Endothelial cell of umbilical vein (primary cell): ENCODE measurements at regions not wholly inside any gene's neighbourhood (a gene's known extent, or its start where the extent isn't known, plus 50 kb on each side); places are given as distances from the start of the nearest gene placed in this dataset.

ENCODE experiments used
- BruUV-seq: library from RNA; stranded (reverse); fragments of 400-500 nt; replicated peaks from 2 replicates; lab custom pipeline; 2021; lab: Mats Ljungman, UMichigan
- CTCF ChIA-PET: fragments of 300-600, 350-600 bp; sonication (Branson Sonifier 250); formaldehyde crosslinking; loops from one replicate; lab custom pipeline; 2021; ENCODE audit warnings: antibody characterized with exemption, inconsistent platforms; lab: Charles Lee
- POLR2A ChIA-PET: fragments of 300-600, 350-600 bp; sonication (Branson Sonifier 250); formaldehyde crosslinking; loops from one replicate; lab custom pipeline; 2021; ENCODE audit warnings: antibody characterized with exemption, inconsistent platforms; lab: Charles Lee
- DNase-seq: peaks from one replicate; pipeline ENCODE4 v3.0.0-alpha.2; 2011; ENCODE audit warnings: low read depth, low spot score
- FAIRE-seq: peaks from 2 replicates; lab custom pipeline; 2011; peaks lifted over from hg19 to GRCh38; lab: Jason Lieb, UNC
- H2AFZ ChIP-seq: 2 replicates; pipeline ENCODE4 v1.6.0; 2012; ENCODE audit warnings: low read depth, low read length, control low read depth, inconsistent platforms
- H3K27ac ChIP-seq: 2 replicates; pipeline ENCODE4 v1.5.1; 2011; ENCODE audit warnings: low read depth, mild to moderate bottlenecking, control low read depth, low read length, moderate library complexity; ENCODE audit not compliant: insufficient read depth
- H3K27me3 ChIP-seq, 2 experiments: 2 replicates each; pipeline versions ENCODE4 v1.6.0 to v1.6.1; 2011; ENCODE audit warnings: low read length in 2 of 2, mixed read lengths in 1 of 2; ENCODE audit not compliant: control insufficient read depth in 2 of 2, insufficient read depth in 2 of 2
- H3K36me3 ChIP-seq, 2 experiments: 2 replicates in 1 of 2; 3 replicates in 1 of 2; pipeline ENCODE4 v1.5.1; 2011; ENCODE audit warnings: low read length in 2 of 2, mild to moderate bottlenecking in 1 of 2, moderate library complexity in 1 of 2; ENCODE audit not compliant: control insufficient read depth in 2 of 2, insufficient read depth in 2 of 2; ENCODE audit errors: extremely low read depth in 1 of 2
- H3K4me1 ChIP-seq: 3 replicates; pipeline ENCODE4 v1.5.1; 2011; ENCODE audit warnings: mild to moderate bottlenecking, low read length; ENCODE audit not compliant: control insufficient read depth, insufficient read depth; ENCODE audit errors: extremely low read depth
- H3K4me2 ChIP-seq: 2 replicates; pipeline ENCODE4 v1.6.1; 2011; ENCODE audit warnings: low read length, control low read depth, mixed read lengths; ENCODE audit not compliant: insufficient read depth
- H3K4me3 ChIP-seq, 3 experiments: fragments of 200-600 bp in 1 of 3; sonication (generic), shearing (Covaris generic) in 1 of 3; replicated peaks in 1 of 3; 2 replicates each; pipeline ENCODE4 v1.5.1; 2011 to 2016; ENCODE audit warnings: control low read depth in 3 of 3, low read length in 3 of 3, mild to moderate bottlenecking in 2 of 3, inconsistent platforms in 1 of 3, low read depth in 1 of 3, moderate library complexity in 1 of 3; ENCODE audit not compliant: insufficient read depth in 1 of 3
- H3K79me2 ChIP-seq: 2 replicates; pipeline ENCODE4 v1.6.0; 2012; ENCODE audit warnings: low read length, inconsistent platforms; ENCODE audit not compliant: control insufficient read depth, insufficient read depth
- H3K9ac ChIP-seq: replicated peaks from 2 replicates; pipeline ENCODE3; 2011; ENCODE audit warnings: low read length, control low read depth; ENCODE audit not compliant: insufficient read depth; ENCODE audit errors: extremely low read depth
- H3K9me1 ChIP-seq: replicated peaks from 3 replicates; pipeline ENCODE4 v1.6.0; 2011; ENCODE audit warnings: mild to moderate bottlenecking, low read length; ENCODE audit not compliant: control insufficient read depth, insufficient read depth; ENCODE audit errors: extremely low read depth
- H3K9me3 ChIP-seq: replicated peaks from 2 replicates; pipeline ENCODE4 v1.5.1; 2012; ENCODE audit warnings: low read length, inconsistent platforms; ENCODE audit not compliant: control insufficient read depth, insufficient read depth
- H4K20me1 ChIP-seq: replicated peaks from 2 replicates; pipeline ENCODE3; 2011; ENCODE audit warnings: mild to moderate bottlenecking, low read length; ENCODE audit not compliant: control insufficient read depth, insufficient read depth; ENCODE audit errors: extremely low read depth
- CTCF ChIP-seq, 2 donors: IDR thresholded peaks; 1 replicate in 1 of 2; 2 replicates in 1 of 2; pipeline ENCODE4 v1.5.1; 2011; ENCODE audit warnings: low read length in 2 of 2, mild to moderate bottlenecking in 2 of 2, moderate library complexity in 2 of 2, control low read depth in 1 of 2, inconsistent platforms in 1 of 2, low read depth in 1 of 2; ENCODE audit not compliant: insufficient read depth in 1 of 2; ENCODE audit errors: extremely low read depth in 1 of 2
- EZH2 ChIP-seq: IDR thresholded peaks from 2 replicates; pipeline ENCODE4 v1.6.1; 2012; ENCODE audit warnings: borderline replicate concordance, low read depth, mild to moderate bottlenecking, moderate library complexity, low read length, inconsistent platforms; ENCODE audit not compliant: severe bottlenecking
- FOS ChIP-seq: IDR thresholded peaks from 2 replicates; pipeline ENCODE4 v1.6.1; 2011; ENCODE audit warnings: mild to moderate bottlenecking, low read length, moderate library complexity, borderline replicate concordance; ENCODE audit not compliant: insufficient read depth
- GATA2 ChIP-seq: IDR thresholded peaks from 2 replicates; pipeline ENCODE4 v1.7.0; 2011; ENCODE audit warnings: low read depth, mild to moderate bottlenecking, moderate library complexity, mixed read lengths, low read length; ENCODE audit not compliant: insufficient read length, insufficient read depth
- JUN ChIP-seq: IDR thresholded peaks from 2 replicates; pipeline ENCODE4 v1.6.1; 2011; ENCODE audit warnings: borderline replicate concordance, low read depth; ENCODE audit not compliant: insufficient read length, insufficient read depth
- MAX ChIP-seq: IDR thresholded peaks from 2 replicates; pipeline ENCODE4 v1.6.1; 2011; ENCODE audit not compliant: insufficient read depth, insufficient read length
- MYC ChIP-seq: IDR thresholded peaks from one replicate; pipeline ENCODE4 v1.6.1; 2011; ENCODE audit warnings: mild to moderate bottlenecking, low read depth, low read length
- POLR2A ChIP-seq: IDR thresholded peaks from 2 replicates; pipeline ENCODE4 v1.6.1; 2012; ENCODE audit warnings: low read depth, mild to moderate bottlenecking, control low read depth, low read length
- POLR2AphosphoS5 ChIP-seq: IDR thresholded peaks from 2 replicates; pipeline ENCODE4 v1.6.1; 2012; ENCODE audit warnings: low read depth, mild to moderate bottlenecking, control low read depth, low read length, moderate library complexity; ENCODE audit not compliant: insufficient read depth
- dilution Hi-C: fragments of 300-500 bp; cut with MboI; formaldehyde crosslinking; loops from one replicate; pipeline ENCODE4 v1.15.0; 2019; ENCODE audit warnings: low sequenced_read_pairs; ENCODE audit not compliant: extremely low pct_ligation_motif_present
- intact Hi-C: fragments of 100-400 bp; cut with micrococcal nuclease; formaldehyde crosslinking; loops from one replicate; pipeline ENCODE4 v1.10.0; 2022

- ChIA-PET CTCF (no interaction called here), POLR2A (no interaction called here)
- dilution Hi-C loops, result no loop called here
- Histone ChIP-seq H3K27me3 (no peaks in the 10 kb centered on the region), H3K9me3 (no peaks in the 10 kb centered on the region), H4K20me1 (no peaks in the 10 kb centered on the region), H2AFZ (no peak overlapping the region), H3K4me3 (no peak overlapping the region), H3K4me1 (no peaks in the 10 kb centered on the region), H3K27ac (no peak overlapping the region), H3K79me2 (no peaks in the 10 kb centered on the region), H3K9me1 (no peaks in the 10 kb centered on the region), H3K9ac (no peak overlapping the region), H3K4me2 (no peak overlapping the region), H3K36me3 (no peaks in the 10 kb centered on the region)
- no TSS peak for BruUV-seq
- DNase-seq (no peak), FAIRE-seq (no peak)
- TF ChIP-seq GATA2 (no peak), JUN (no peak), CTCF (IDR thresholded peaks at IDR 0.05; ENCODE audit: extremely low read depth in 1 of 2, insufficient read depth in 1 of 2, low read depth in 1 of 2, low read length in 2 of 2) (no peak), MYC (no peak), MAX (no peak), FOS (no peak), POLR2AphosphoS5 (no peak), EZH2 (no peak), POLR2A (no peak)
- intact Hi-C loops, result no loop called here
Observed at GRCh38 chr2:126049461-126049860, 606.5 kb upstream of the GYPC start.
